DND-41 (cell line): ENCODE measurements at regions not wholly inside any gene's neighbourhood (a gene's known extent, or its start where the extent isn't known, plus 50 kb on each side); places are given as distances from the start of the nearest gene placed in this dataset.

Experiments used
- ATAC-seq: fragments of 200-7000 bp; cut with Tn5 transposase; 3 replicates; pipeline ENCODE4 v1.9.1; 2021; ENCODE audit warnings: low read depth; ENCODE audit not compliant: insufficient read depth
- DNase-seq: peaks from one replicate; pipeline ENCODE4 v3.0.0-alpha.2; 2020
- H2AFZ ChIP-seq: 2 replicates; pipeline ENCODE4 v1.6.0; 2012; ENCODE audit warnings: low read depth, low read length
- H3K27ac ChIP-seq: 2 replicates; pipeline ENCODE4 v1.5.1; 2012; ENCODE audit warnings: low read length, inconsistent platforms
- H3K27me3 ChIP-seq: fragments of 200-600 bp; sonication (generic); 2 replicates; pipeline ENCODE4 v1.6.0; 2012; ENCODE audit warnings: low read length, mild to moderate bottlenecking, inconsistent platforms; ENCODE audit not compliant: insufficient read depth, poor library complexity
- H3K36me3 ChIP-seq: 2 replicates; pipeline ENCODE4 v1.5.1; 2012; ENCODE audit warnings: low read length, inconsistent platforms; ENCODE audit not compliant: insufficient read depth
- H3K4me1 ChIP-seq: 2 replicates; pipeline ENCODE4 v1.5.1; 2012; ENCODE audit warnings: mild to moderate bottlenecking, low read length; ENCODE audit not compliant: insufficient read depth
- H3K4me2 ChIP-seq: 2 replicates; pipeline ENCODE4 v1.6.0; 2012; ENCODE audit warnings: mild to moderate bottlenecking, moderate library complexity, low read length, inconsistent platforms; ENCODE audit not compliant: insufficient read depth
- H3K4me3 ChIP-seq, 2 experiments: fragments of 200-600 bp in 1 of 2; shearing (Covaris generic) in 1 of 2; 2 replicates each; pipeline ENCODE4 v1.5.1; 2012 to 2016; ENCODE audit warnings: inconsistent platforms in 2 of 2, low read length in 2 of 2, mild to moderate bottlenecking in 2 of 2, low read depth in 1 of 2, moderate library complexity in 1 of 2
- H3K79me2 ChIP-seq: 2 replicates; pipeline ENCODE4 v1.6.0; 2012; ENCODE audit warnings: low read length, inconsistent platforms; ENCODE audit not compliant: insufficient read depth
- H3K9ac ChIP-seq: 2 replicates; pipeline ENCODE4 v1.6.0; 2012; ENCODE audit warnings: low read depth, mild to moderate bottlenecking, inconsistent platforms, low read length, moderate library complexity
- H3K9me3 ChIP-seq: 2 replicates; pipeline ENCODE4 v1.5.1; 2012; ENCODE audit warnings: low read length, moderate library complexity, mild to moderate bottlenecking, inconsistent platforms; ENCODE audit not compliant: insufficient read depth, severe bottlenecking
- H4K20me1 ChIP-seq: 2 replicates; pipeline ENCODE4 v1.6.0; 2012; ENCODE audit warnings: low read length; ENCODE audit not compliant: insufficient read depth
- CTCF ChIP-seq: IDR thresholded peaks from 2 replicates; pipeline ENCODE4 v1.5.1; 2012; ENCODE audit warnings: borderline replicate concordance, low read length, moderate library complexity, mild to moderate bottlenecking; ENCODE audit not compliant: poor library complexity, severe bottlenecking; ENCODE audit errors: extremely low read depth
- EZH2 ChIP-seq: IDR thresholded peaks from 3 replicates; pipeline ENCODE4 v1.6.1; 2012; ENCODE audit warnings: borderline replicate concordance, low read depth, mild to moderate bottlenecking, moderate library complexity, low read length, inconsistent platforms; ENCODE audit not compliant: severe bottlenecking

GRCh38 chr7:26478550-26478949 lies 186.9 kb downstream of the SNX10 start:
- Histone ChIP-seq H3K4me3 (no peak overlapping the region), H3K27me3 (peaks cover 32% of the 10 kb centered on the region), H3K9ac (no peak overlapping the region), H2AFZ (no peak overlapping the region), H3K4me2 (no peak overlapping the region), H4K20me1 (no peaks in the 10 kb centered on the region), H3K79me2 (no peaks in the 10 kb centered on the region), H3K36me3 (no peaks in the 10 kb centered on the region), H3K27ac (no peak overlapping the region), H3K9me3 (no peaks in the 10 kb centered on the region), H3K4me1 (no peaks in the 10 kb centered on the region)
- no peak for ATAC-seq
- no peak for DNase-seq
- TF ChIP-seq CTCF (no peak), EZH2 (no peak)

- Histone ChIP-seq H3K27me3 (peaks cover 34% of the 10 kb centered on the region), H3K4me1 (no peaks in the 10 kb centered on the region), H3K9ac (no peak overlapping the region), H3K27ac (no peak overlapping the region), H3K4me3 (no peak overlapping the region), H3K4me2 (no peak overlapping the region), H4K20me1 (no peaks in the 10 kb centered on the region), H2AFZ (no peak overlapping the region), H3K36me3 (no peaks in the 10 kb centered on the region), H3K9me3 (no peaks in the 10 kb centered on the region), H3K79me2 (no peaks in the 10 kb centered on the region)
- ATAC-seq, result no peak
- DNase-seq, result no peak
- no peak for TF ChIP-seq EZH2
- TF ChIP-seq CTCF, result no peak
Observed at GRCh38 chr7:26479581-26479980, 187.9 kb downstream of the SNX10 start.

- Histone ChIP-seq H3K9me3 (no peaks in the 10 kb centered on the region), H3K36me3 (no peaks in the 10 kb centered on the region), H3K4me1 (no peaks in the 10 kb centered on the region), H3K79me2 (no peaks in the 10 kb centered on the region), H4K20me1 (no peaks in the 10 kb centered on the region), H3K4me2 (no peak overlapping the region), H3K27ac (no peak overlapping the region), H2AFZ (no peak overlapping the region), H3K27me3 (peaks cover 35% of the 10 kb centered on the region), H3K9ac (no peak overlapping the region), H3K4me3 (no peak overlapping the region)
- DNase-seq, result no peak
- no peak for TF ChIP-seq CTCF
- no peak for TF ChIP-seq EZH2
- ATAC-seq, result no peak
Observed at GRCh38 chr7:26480156-26480555, 188.5 kb downstream of the SNX10 start.

- Histone ChIP-seq H3K79me2 (no peaks in the 10 kb centered on the region), H3K4me2 (no peak overlapping the region), H3K27me3 (peaks cover 36% of the 10 kb centered on the region), H3K4me3 (no peak overlapping the region), H3K9ac (no peak overlapping the region), H3K27ac (no peak overlapping the region), H3K4me1 (no peaks in the 10 kb centered on the region), H4K20me1 (no peaks in the 10 kb centered on the region), H3K9me3 (no peaks in the 10 kb centered on the region), H3K36me3 (no peaks in the 10 kb centered on the region), H2AFZ (no peak overlapping the region)
- TF ChIP-seq CTCF (no peak), EZH2 (no peak)
- no peak for ATAC-seq
- no peak for DNase-seq
Observed at GRCh38 chr7:26482927-26483326, 191.3 kb downstream of the SNX10 start.
